AG09309 (cell line): ENCODE measurements at regions not wholly inside any gene's neighbourhood (a gene's known extent, or its start where the extent isn't known, plus 50 kb on each side); places are given as distances from the start of the nearest gene placed in this dataset.

Source experiments
- DNase-seq: peaks from one replicate; pipeline ENCODE4 v3.0.0-alpha.2; 2010; ENCODE audit warnings: low read depth
- H3K4me3 ChIP-seq: 2 replicates; pipeline ENCODE4 v1.5.1; 2011; ENCODE audit warnings: mild to moderate bottlenecking, low read depth, low read length, moderate library complexity; ENCODE audit not compliant: control insufficient read depth
- TF ChIP-seq, protein P1 (sequence below): IDR thresholded peaks from 2 replicates; pipeline ENCODE4 v1.5.1; 2011; ENCODE audit warnings: mild to moderate bottlenecking, low read depth, low read length, inconsistent platforms; ENCODE audit not compliant: insufficient read depth, control insufficient read depth; ENCODE audit errors: missing control alignments

DNA sequence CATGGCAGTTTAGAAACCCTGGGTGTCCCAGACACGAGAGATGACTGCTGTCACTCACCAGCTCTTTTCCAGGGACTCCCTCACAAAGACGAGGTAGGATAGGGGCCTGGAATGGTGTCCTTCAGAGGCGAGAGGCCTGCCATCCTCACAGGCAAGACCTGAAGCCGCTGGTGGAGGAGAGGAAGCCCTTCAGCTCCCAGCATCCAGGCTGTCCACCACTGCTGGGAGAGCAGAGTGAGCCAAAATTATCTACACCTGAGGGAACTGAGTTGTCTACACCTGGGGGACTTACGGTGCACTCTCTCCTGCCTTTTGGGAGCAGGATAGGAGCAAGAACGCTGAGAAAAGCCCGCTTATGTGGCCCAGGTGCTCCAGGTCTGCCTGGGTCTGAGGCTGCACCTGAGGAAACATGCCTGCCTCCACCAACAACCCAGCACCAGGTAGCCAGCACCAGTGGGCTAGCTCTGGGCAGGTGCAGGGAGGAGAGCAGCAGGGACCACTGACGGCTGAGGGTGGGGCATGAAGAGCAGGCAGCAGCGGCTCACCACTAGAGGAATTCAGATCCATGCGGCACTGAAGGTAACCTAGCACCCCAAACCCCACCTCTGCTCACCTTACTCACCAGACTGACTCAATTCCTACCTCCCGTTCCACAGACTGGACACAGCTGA is 357.2 kb downstream of the SH2D4B start:
- no peak for DNase-seq
- TF ChIP-seq, protein P1, sequence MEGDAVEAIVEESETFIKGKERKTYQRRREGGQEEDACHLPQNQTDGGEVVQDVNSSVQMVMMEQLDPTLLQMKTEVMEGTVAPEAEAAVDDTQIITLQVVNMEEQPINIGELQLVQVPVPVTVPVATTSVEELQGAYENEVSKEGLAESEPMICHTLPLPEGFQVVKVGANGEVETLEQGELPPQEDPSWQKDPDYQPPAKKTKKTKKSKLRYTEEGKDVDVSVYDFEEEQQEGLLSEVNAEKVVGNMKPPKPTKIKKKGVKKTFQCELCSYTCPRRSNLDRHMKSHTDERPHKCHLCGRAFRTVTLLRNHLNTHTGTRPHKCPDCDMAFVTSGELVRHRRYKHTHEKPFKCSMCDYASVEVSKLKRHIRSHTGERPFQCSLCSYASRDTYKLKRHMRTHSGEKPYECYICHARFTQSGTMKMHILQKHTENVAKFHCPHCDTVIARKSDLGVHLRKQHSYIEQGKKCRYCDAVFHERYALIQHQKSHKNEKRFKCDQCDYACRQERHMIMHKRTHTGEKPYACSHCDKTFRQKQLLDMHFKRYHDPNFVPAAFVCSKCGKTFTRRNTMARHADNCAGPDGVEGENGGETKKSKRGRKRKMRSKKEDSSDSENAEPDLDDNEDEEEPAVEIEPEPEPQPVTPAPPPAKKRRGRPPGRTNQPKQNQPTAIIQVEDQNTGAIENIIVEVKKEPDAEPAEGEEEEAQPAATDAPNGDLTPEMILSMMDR, result no peak
- H3K4me3 ChIP-seq, result no peak overlapping the region

DNA sequence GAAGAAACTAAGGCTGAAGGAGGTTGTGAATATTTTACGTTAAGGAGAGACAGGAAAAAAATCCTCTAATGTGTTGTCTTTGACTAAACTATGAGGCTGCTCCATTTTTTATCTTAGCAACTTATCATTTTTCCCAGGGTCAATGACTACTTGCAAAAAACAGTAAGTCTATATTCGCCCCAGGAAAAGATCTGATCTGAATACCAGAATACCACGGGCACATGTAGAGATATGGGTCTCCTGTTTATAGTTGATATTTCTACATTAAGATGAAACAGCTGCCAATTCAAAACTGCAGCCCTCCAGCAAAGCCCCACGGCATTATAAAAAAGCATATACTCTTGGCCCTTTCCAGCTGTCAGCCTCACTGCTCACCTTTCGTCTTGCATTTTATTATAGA is 358.4 kb downstream of the SH2D4B start:
- H3K4me3 ChIP-seq, result no peak overlapping the region
- DNase-seq, result no peak
- TF ChIP-seq, protein P1, result no peak

DNA sequence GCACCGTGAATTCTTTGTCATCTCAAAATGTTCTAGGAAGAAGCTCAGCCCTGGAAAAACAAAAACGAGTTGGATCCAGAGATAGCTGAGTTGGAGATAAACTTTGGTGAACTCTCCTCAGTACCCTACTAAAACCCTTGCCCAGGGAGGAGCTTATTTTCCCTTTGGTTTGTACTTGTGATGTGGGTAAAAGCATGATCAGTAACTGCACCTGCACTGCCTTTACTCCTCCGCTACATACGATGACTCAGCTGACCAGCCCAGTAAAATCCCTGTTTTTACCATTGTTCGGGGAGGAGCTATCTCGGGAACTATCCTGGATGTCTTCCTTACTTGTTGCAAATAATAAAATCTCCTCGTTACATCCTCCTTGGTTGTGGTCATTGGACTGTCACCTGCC is 359.3 kb downstream of the SH2D4B start:
- DNase-seq, result no peak
- H3K4me3 ChIP-seq, result no peak overlapping the region

DNA sequence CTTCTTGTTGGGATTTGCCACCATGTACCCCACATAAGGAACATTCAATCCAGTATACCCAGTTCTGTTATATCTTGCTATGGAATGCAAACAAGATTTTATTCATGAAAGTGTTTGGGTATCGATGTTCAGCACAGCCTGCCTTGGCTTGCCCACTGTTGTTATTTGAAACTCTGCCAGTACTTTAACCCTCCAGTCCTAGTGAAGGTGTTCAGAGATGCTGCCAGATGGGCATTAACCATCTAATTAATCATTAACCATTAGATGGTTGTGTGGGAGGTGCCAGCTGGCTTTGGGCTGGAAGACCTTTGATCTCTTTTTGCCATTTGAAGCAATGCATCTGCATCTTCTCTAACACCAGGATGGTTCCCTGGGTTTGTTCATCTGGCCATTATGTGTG is 363.0 kb downstream of the SH2D4B start:
- TF ChIP-seq, protein P1, result no peak
- H3K4me3 ChIP-seq, result no peak overlapping the region
- no peak for DNase-seq

More for the DNA sequence above, 359.3 kb downstream of the SH2D4B start:
- TF ChIP-seq, protein P1, result no peak

DNA sequence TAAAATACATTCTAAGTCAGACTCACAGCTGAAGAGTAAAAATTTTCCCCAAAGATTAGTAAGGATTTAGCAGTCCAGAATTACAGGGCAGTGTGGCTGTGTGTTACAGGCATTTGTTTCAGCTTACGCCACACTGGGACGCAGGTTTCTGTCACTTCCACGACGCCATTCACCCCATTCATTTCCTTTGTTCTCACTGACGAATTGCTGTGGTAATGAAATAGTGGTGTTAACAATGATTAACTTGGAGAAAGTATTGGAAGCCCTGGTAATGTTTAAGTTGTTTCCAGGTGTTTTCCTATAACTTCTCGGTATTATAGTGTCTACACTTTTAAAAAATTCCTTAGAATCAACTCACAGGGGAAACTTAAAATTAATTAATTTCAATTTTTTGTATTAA is 370.9 kb downstream of the SH2D4B start:
- H3K4me3 ChIP-seq, result no peak overlapping the region
- TF ChIP-seq, protein P1, result no peak
- no peak for DNase-seq

DNA sequence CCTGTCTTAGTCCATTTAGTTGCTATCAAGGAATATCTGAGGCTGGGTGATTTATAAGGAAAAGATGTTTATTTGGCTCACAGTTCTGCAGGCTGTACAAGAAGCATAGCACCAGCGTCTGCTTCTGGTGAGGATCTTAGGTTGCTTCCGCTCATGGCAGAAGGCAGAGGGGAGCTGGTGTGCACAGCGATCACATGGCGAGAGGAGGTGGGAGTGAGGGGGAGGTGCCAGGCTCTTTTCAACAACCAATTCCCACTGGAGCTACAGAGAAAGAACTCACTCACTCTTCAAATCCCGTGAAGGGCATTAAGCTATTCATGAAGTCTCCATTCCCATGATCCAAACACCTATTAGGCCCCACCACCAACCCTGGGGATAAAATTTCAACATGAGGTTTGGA is 371.6 kb downstream of the SH2D4B start:
- TF ChIP-seq, protein P1, result no peak
- no peak overlapping the region for H3K4me3 ChIP-seq
- no peak for DNase-seq
